ENCODE measurements at regions not wholly inside any gene's neighbourhood (a gene's known extent, or its start where the extent isn't known, plus 50 kb on each side); places are given as distances from the start of the nearest gene placed in this dataset.
"Not testable (repeated sequence)": the region's sequence is repeated elsewhere in the genome, so short reads cannot be mapped to it uniquely, and the experiment has no call there.

DNA sequence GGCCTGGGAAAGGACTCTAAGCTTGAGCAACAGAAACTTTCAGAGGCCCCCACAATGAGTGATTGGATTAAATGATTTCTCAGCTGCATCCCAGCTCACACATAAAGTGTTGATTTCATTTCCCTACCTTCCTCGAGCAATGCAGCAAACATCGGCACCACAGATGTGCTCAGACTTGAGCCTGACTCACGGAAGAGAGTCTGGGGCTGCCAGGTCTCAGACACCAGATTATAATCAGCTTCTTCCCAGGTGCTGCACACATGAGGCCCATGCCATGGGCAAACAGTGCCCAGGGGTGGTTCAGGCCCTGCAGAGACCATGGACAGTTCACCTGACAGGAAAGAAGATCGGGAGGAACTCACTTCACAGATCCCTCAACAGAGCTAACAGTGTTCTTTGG, 226.6 kb upstream of the TENM4 start:
- DNase-seq: no peak

DNA sequence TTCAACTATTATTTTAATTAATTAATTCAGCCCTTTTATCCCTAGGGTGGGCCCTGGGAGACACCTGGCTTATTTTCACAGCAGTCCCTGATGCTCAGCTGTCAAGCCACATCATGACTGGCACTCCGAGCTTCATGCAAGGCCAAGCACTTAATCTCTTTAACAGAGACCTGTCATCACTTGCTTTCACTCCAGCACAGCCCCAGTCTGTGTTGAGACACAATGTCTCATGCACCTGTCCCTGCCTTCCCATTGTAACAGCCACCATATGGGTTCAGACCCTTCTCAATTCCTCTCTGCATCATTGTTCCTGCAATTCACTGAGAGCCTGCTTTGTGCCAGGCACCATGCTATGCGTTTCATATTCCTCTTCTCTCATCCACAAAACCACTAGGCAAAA, 222.2 kb upstream of the TENM4 start:
- no peak for DNase-seq

DNA sequence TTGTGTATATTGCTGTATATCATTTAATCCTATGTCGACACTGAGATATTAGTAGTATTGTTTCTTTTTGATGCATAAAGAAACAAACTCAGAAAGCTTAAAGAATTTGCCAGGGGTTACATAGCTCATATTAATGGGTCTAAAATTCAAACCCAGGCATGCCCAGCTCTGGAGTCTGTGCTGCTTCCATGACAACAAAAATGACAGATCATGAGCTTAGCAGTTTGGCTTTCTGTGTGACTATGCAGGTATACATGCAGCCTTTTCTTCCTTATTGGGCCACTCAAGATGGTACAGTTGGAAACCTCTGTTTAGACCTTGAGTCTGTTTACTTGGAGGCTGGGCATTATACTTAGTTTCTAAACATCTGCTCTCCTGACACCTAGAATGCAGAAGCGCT, 220.5 kb upstream of the TENM4 start:
- no peak for DNase-seq

DNA sequence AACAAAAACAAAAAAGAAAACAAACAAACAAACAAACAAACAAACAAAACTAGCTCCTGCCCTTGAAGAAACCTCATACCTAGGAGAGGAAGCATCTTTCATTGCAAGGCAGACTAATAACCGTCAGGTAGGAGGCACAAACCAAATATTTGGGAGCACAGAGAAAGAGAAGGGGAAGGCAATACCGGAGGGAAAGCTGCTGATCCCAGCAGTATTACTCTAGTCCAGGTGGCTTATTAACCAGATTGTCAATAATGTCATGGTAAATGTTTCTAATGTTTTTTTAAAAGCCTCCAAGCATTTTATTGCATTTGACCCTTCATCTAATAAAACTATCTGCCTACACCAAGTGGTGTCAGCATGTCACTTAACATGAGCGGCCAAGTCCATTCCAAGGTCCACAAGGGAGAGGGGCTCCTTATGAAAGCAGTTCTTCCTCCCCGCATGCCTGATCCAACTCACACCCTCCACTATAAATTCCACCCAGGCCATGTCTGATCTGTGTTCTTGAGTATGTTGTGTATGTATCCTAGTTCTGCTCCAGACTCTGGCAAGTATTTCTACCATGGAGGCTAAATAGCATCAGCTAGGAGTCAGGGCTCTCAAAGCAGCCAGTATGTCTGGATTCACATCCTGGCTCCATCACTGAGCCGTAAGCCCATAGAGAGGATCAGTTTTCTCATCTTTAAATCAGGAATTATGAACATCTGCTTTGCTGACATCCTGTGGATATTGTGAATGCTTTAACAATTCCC, 208.1 kb upstream of the TENM4 start:
- DNase-seq: no peak

DNA sequence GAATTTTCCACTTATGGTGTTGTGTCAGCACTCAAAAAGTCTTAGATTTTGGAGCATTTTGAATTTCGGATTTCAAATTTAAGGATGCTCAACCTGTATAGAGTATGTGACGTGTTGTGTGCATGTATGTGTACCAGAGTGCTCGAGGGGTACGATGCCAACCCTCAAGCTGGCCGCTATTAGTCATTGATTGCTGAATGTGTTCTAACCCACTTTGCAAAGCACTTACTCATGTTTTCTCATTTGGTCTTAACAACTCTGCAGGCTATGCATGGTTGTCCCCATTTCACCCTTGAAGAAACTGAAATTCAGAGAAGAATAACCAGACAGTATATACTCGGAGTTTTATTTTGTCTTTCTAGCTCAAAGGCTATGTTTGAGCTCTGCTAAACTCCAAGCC, 196.4 kb upstream of the TENM4 start:
- DNase-seq: no peak

DNA sequence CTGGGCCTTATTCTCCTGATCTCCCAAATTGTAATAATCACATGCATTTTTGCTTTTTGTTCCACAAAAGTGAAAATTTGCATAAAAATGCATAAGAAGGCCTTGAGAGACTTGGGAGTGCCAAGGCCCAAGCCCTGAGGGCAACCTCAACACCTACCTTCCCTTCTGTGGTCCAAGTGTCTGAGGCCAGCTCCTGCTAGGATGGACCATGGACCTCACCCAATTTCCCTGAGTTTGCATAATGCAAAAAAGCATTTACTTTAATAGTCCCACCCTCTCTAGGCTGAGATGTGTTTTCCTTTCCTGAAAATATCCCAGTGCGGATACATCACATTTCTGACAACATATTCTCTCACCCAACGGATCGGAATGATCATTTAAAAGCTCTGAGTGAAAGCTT, 194.1 kb upstream of the TENM4 start:
- DNase-seq: no peak

DNA sequence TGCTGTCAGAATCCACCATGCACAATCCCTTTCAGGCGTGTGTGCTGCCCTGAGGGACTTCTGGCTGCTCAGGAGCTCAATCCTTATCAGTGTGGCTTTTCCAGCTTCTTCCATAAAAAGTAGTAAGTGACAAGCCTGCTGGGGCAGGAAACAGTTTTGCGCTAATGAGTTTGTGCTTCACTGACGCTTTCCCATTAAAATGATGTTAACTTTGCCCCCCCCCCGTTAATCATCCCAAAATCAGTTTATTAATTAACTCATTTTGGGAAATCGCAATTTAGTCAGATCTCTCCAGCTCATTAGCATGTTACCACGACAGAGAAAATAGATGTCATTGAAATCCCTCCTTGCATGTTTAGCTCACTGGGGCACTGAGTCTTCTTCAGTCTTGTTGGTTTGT, 186.5 kb upstream of the TENM4 start:
- no peak for DNase-seq

DNA sequence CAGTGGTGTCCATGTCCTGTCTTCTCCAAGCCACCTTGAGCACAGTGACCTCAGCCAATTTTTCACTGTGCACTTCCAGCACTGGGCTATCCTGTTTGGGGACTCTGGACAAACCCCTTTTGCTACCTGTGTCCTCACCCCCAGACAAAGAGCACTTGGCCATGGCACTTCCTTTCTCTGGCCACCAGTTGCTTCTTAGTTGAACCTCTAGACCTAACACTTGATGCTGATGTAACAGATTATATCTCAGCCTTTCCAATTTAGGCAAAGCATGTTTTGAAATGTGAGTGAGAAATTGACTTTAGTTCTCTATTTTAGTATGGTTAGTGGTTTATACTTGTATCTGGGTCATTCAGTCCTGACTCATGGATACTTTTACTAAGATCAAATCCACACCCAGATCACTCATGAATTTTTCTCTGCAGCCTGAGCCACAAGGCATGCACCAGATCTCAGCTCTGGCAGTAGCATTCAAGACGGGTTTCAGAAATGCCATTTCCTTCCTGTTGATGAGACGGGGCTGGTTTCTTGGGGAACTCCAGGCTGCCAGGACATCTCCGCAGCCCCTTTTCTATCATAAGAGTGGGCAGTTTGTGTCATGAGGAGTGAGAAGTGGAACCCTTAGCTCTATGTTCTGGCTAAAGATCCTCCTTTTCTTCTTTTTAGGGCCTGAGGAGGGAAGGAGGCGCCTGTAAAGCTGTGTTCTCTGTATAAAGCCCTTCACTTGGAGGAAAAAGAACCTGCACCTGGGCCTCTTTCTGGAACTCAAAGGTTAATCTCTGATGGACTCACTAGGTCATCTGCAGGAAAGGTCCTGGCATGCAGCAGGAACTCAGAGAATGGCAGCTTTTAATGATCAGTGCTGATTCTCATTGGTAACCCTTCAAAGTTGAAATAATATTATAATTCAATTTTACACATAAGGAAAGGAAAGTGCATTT, 185.6 kb upstream of the TENM4 start:
- DNase-seq: no peak

DNA sequence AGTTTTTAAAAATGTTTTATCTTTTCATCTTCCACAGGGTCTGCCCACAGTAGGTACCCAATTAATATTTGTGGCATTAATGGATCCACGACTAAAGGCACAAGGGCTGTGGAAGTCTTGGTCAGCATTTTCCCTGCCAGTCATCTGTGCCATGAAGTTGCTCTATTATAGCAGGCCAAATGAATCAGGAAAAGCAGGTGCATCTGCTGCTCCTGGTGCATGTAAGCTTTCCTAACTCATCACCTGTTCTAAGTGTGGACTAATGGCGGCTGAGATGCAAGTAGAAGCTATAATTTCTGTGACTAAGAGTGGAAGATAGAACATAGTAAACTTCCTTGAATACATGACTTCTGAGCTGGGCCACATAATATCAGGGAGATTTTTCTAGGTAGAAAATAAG, 182.5 kb upstream of the TENM4 start:
- no peak for DNase-seq

DNA sequence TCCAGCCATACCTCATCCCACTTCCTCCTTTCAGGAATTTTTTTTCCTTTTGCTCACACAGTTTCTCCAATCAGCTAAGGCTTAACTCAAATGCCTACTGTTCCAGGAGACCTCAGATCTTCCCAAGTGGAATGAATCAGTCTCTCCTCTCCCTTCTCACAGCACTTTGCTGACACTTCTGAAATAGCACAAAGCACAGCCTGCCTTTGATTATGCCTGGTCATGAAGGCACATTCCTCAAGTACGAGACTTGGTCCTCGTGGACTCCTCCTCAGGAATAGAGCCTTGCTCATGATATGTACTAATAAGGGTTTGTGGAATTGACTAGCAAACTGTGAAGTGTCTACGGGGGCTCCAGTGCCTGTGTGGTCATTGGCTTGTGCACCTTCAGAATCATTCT, 176.7 kb upstream of the TENM4 start:
- no peak for DNase-seq

DNA sequence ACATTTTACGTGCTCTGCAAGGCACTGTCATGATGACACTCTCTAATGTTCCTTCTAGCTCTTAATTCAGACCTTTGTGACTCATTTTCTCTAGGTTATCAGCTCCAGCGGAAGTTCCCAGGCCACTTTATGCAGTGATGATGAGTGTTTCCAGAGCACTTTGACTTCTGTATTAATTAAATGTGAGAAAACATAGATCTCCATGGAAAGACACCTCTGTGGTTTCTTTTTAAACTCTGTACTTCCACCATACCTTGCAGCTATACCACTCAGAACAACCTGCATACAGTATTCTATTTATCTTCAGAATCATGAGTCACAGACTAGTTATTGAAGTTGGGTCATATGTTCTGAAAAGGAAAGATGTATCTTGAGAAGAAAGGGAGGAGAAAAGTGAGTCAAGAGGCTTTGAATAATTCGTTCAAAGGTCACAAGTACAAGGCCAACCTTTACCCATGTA, 175.6 kb upstream of the TENM4 start:
- no peak for DNase-seq

DNA sequence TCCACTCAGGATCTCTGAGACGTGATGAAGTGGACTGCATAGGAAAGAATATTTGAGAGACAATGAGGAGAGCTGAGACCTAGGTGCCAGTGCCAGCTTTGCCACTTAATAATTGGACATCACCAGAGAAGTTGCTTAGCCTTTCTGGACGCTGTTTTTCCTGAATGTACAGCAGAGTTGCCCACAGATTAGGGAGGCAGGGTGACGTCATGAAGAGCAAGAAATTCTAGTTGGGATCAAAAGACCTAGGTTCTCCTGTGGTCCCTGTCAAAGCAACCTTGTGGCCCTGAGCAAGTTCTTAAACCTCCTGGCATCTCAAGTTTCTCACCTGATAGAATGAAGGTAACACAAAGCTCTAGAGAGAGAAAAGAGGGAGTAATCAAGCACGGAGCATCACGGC, 174.6 kb upstream of the TENM4 start:
- no peak for DNase-seq

DNA sequence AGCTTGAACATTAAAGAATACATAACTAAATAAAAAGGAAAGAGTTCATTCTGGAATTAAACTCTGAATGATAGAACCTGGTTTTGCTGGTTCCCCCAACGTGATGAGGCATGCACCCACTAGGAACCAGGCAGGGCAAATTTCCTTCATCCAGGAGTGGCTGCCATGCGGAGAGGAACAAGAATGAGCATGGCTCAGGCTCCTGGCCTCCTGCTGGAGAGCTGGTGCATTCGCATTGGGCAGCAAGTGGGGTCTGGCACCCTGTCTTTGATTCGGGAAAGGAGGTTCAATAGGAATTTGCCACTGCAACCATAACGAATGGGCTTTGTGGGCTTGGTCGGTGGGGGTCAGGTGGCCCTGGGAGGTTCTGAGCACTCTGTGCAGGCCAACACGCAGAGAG, 169.8 kb upstream of the TENM4 start:
- DNase-seq: no peak

DNA sequence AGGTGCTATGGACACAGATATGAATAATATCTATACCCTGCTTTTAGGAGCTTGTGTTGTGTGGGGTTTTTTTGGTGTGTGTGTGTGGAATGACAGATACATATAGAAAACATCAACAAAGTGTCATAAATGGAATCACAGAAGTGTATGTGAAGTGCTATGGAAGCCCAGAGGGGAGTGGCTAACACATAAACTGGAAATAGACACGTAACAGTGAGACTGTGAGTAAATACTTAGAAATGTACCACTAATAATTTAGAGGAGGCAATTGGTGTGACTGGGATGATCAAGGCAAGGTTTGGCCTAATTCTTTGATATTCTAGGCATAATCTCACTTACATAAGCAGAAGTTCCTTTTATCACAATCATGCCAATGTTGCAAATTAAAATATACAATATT, 169.3 kb upstream of the TENM4 start:
- no peak for DNase-seq

DNA sequence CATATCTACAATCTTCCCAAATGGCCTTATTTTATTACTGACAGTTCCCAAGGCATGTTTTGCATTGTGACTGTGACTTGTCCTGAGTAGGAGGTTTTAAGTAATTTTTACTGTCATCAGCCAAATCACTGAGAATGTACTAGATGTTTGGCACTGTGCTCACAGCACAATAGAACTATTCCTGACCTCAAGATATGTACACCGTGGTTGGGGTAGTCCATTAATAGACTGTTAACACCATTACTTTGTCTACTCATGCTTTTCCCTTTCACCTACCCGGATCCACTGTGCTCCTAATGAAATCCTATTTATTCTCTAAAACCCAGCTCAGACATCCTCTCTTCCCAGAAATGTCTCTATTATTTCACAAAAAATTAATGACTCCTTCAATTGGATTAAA, 168.7 kb upstream of the TENM4 start:
- no peak for DNase-seq

DNA sequence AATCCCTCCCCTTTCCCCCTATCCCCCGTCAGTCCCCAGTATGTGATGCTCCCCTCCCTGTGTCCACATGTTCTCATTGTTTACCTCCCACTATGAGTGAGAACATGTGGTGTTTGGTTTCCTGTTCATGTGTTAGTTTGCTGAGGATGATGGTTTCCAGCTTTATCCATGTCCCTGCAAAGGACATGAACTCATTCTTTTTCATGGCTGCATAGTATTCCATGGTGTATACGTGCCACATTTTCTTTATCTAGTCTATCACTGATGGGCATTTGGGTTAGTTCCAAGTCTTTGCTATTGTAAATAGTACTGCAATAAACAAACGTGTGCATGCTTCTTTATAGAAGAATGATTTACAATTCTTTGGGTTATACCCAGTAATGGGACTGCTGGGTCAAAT, 165.6 kb upstream of the TENM4 start:
- not testable (repeated sequence) for DNase-seq

DNA sequence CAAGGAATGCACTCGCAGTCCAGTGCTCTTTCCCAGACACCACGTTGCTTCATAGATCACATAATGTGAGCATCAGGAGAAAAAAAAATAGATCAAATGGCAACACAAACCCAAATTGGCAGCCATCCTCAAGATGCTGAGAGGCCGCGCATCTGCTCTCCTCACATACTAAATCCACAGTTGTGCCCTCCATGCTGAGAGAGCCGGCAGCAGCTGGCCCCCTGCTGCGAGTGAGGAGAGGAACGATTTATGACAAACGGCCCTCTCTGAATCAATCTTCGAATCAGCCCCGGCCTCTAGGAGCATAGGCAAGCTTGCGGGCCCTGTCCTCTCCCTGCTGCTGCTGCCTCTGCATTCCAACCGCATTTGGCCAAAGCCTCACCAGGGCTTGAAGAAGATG, 159.9 kb upstream of the TENM4 start:
- DNase-seq: no peak

DNA sequence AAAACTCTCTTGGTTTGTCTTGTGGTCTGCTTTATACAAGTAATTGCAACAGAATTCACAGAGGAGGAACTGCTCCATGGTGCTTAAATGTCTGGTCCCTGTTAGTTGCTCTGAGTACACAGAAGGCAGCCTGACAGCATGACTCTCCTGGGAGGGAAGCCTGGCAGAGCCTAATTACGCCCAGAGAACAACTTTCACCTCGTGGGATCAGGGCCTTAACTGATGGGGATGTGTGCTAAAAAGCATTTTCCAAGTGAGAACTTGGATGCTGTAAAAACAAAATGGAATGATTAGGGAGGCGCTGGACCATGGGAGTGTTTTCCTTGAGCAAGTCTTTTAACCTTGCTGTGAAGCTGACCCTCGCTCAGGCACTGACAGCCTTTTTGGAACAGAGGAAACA, 154.0 kb upstream of the TENM4 start:
- no peak for DNase-seq

DNA sequence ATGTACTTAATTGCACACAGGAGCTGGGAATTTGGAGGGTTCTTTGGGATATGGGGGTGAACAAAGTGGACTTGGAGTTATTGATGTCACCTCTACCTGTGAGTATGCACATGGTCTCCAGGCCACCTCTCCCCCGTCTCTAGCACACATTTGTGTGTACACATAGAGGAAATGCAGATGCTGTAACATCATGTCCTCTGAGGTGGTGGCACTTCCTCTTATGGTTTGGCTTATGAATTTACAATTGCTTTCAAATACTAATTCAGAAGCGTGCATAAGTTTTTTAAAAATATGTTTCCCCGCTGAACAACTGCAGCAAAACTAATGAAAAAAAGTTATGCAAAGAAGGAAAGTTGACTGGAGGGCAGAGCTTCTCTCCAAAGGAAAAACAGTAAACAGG, 152.0 kb upstream of the TENM4 start:
- DNase-seq: no peak

DNA sequence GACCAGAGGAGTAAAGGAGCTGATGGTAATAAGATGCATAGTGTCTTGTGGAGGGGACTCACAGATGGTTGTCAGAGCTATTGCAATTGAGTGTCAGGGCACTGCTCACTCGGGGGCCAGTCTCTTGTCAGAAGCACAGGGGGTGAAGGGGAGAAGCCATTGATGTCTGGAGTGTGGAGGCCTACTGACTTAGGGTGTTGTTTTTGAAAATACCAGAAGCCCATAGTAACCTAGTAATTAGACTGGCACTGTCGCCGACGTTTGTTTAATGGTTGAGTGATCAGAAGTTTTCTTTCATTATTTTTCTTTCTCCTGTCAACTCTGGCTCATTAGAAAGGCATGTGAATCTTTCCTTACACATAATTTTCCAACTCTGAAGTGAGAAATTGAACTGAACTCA, 151.6 kb upstream of the TENM4 start:
- no peak for DNase-seq

DNA sequence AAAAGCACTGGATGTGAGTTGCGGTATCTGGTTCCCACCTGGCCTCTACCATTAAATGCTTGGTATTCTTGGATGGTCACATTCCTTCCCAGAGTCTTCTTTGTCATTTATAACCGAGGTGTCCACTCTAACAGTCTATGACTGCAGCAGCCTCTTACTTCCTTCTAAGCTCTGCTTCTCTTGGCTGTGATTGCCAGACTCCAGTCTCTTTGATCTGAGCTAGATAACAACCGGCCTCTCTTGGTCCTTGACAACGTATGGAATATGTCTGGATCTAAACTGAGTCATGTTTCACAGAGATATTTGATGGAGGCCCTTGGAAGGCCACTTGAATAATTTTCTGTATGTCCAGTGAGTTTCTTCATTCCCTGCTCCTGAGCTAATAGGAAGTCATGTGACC, 141.6 kb upstream of the TENM4 start:
- DNase-seq: no peak

DNA sequence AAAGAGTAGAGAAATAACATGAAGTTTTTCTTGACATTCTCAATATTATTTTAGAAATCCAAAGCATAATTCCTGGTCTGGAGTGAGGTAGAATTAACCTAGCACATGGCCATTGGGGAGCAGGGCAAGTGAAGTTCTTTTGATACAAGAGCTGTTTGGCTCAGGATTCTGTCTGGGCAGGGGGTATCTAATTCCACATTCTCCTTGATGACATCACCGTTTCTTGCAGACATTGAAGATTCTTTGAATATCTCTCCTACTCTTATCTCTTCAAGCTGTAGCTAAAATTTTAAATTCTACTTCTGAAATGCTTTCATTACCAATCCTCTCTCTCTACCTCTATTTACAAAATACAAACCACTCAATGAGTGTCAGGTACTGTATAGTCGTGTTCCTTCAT, 138.2 kb upstream of the TENM4 start:
- no peak for DNase-seq

DNA sequence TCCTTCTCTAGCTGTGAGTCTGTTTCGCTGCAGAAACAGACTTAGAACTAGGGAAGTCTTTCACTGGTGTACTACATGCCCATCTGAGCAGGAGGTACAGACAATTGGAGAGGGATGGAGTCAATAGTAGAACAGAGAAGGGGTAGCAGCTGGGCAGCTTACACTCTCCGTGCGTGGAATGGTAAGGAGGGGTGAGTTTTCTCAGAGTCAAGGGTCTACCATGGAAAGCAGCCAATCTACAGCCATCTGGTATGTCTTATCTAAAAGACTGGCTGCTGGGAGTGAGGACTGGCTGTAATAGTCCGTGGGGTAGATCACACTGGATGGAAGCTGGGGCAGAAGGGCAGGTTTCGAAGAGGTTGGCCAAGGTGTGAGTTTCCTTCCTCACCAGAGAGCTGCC, 137.3 kb upstream of the TENM4 start:
- DNase-seq: no peak

DNA sequence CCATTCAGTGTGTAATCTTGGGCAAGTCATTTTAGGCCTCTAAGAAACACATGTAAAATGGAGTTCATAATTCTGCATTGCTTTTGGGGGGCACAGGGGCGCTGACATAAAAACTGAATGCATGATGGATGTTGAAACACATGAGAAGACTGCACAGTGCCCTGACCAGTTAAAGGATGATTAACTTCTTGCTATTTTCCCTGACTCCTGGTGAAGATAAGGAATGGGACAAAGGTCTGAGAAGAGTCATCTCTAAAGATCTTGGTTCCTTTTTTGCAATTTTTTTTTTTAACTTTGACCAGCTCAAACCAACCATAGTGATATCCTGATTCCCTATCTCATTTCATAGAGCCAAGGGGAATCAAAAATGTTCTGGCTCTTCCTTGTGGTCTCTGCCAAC, 134.9 kb upstream of the TENM4 start:
- no peak for DNase-seq

Measured in DMS79 treated with DMSO at 0.1 percent for 48 hours (cell line).